Epithelial cell of proximal tubule (primary cell): ENCODE measurements at regions not wholly inside any gene's neighbourhood (a gene's known extent, or its start where the extent isn't known, plus 50 kb on each side); places are given as distances from the start of the nearest gene placed in this dataset.

Experiments used
- DNase-seq: peaks from one replicate; pipeline ENCODE4 v3.0.0-alpha.2; 2011; ENCODE audit warnings: low read depth
- H3K4me3 ChIP-seq: 2 replicates; pipeline ENCODE4 v1.5.1; 2011; ENCODE audit warnings: low read depth, mild to moderate bottlenecking, low read length
- CTCF ChIP-seq: conservative IDR thresholded peaks from 2 replicates; pipeline ENCODE4 v1.5.1; 2012; ENCODE audit warnings: low read depth, mild to moderate bottlenecking, low read length

- no peak for TF ChIP-seq CTCF
- no peak for DNase-seq
- H3K4me3 ChIP-seq: no peak overlapping the region
Observed at GRCh38 chr6:108739496-108740330, 108.5 kb upstream of the ARMC2 start.

- no peak overlapping the region for H3K4me3 ChIP-seq
- DNase-seq: no peak
- TF ChIP-seq CTCF: no peak
Observed at GRCh38 chr6:108741331-108741989, 106.8 kb upstream of the ARMC2 start.

- TF ChIP-seq CTCF: no peak
- DNase-seq: no peak
- H3K4me3 ChIP-seq: no peak overlapping the region
Observed at GRCh38 chr6:108742041-108742440, 106.2 kb upstream of the ARMC2 start.

- H3K4me3 ChIP-seq: no peak overlapping the region
- TF ChIP-seq CTCF: no peak
- DNase-seq: no peak
Observed at GRCh38 chr6:108744244-108744972, 103.8 kb upstream of the ARMC2 start.

GRCh38 chr6:108744996-108745395 is 103.2 kb upstream of the ARMC2 start:
- TF ChIP-seq CTCF: no peak
- no peak for DNase-seq
- H3K4me3 ChIP-seq: no peak overlapping the region

GRCh38 chr6:108745664-108746336 is 102.4 kb upstream of the ARMC2 start:
- TF ChIP-seq CTCF: no peak
- no peak for DNase-seq
- H3K4me3 ChIP-seq: no peak overlapping the region
